Testis (tissue), 2 donors: ENCODE measurements at regions not wholly inside any gene's neighbourhood (a gene's known extent, or its start where the extent isn't known, plus 50 kb on each side); places are given as distances from the start of the nearest gene placed in this dataset.

ENCODE experiments used
- DNase-seq: peaks from one replicate; pipeline ENCODE4 v3.0.0-alpha.2; 2019
- H3K27ac ChIP-seq, 2 donors: fragments of 200-600 bp; sonication (generic); one replicate each; pipeline ENCODE4 v1.5.1; 2019
- H3K27me3 ChIP-seq: fragments of 200-600 bp; sonication (generic); one replicate; pipeline ENCODE4 v1.5.1; 2019
- H3K36me3 ChIP-seq: fragments of 200-600 bp; sonication (generic); one replicate; pipeline ENCODE4 v1.5.1; 2017; ENCODE audit warnings: low read depth; ENCODE audit errors: missing control alignments
- H3K4me1 ChIP-seq: fragments of 200-600 bp; sonication (generic); one replicate; pipeline ENCODE4 v1.5.1; 2019
- H3K4me3 ChIP-seq, 2 donors: fragments of 200-600 bp; sonication (generic); one replicate each; pipeline ENCODE4 v1.5.1; 2017 to 2019
- H3K9me3 ChIP-seq: fragments of 200-600 bp; sonication (generic); one replicate; pipeline ENCODE4 v1.5.1; 2017
- POLR2A ChIP-seq: fragments of 450-650 bp; IDR thresholded peaks from one replicate; pipeline ENCODE4 v1.6.1; 2017; ENCODE audit warnings: antibody characterized with exemption, mild to moderate bottlenecking, moderate library complexity
- WGBS, 2 donors: methylation state at CpG; one replicate each; pipeline ENCODE4 v1.1.5; 2018; 5-methylcytosine and 5-hydroxymethylcytosine counted together
- intact Hi-C: fragments of 100-400 bp; cut with DNase I; formaldehyde crosslinking; loops from one replicate; pipeline ENCODE4 v1.15.1; 2023; ENCODE audit warnings: low total_unique reads
- TF ChIP-seq, protein P1 (sequence below), 3 experiments: fragments of 450-650 bp in 2 of 3; fragments of 200-600 bp in 1 of 3; sonication (generic) in 1 of 3; IDR thresholded peaks; one replicate each; pipeline ENCODE4 v1.5.1; 2016 to 2019; ENCODE audit warnings: antibody characterized with exemption in 3 of 3, mild to moderate bottlenecking in 2 of 3, moderate library complexity in 1 of 3

DNA sequence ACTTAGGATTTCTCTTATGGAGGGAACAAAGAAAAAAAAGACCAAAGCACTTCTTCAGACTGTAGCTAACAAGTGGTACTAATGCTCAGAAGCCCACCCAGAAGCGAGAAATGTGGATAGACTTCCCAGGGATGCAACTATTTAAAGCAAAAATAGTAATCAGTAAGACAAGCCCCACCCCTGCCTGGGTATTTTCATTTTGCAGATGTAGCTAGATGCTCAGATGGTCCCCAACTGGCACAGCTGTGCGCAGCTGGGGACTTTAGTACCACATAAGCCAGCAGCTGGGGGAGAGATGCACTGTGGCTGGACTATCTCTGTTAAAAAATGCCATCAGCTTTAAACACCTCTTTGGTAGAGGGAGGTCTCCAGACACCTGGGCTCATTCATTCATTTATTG lies 77.8 kb upstream of the SPAG17 start:
- intact Hi-C loops: no loop called here
- WGBS, 2 donors: 80 to 93% methylated on average over 2 of the region's 2 CpGs
- no peak for TF ChIP-seq POLR2A
- TF ChIP-seq, protein P1, sequence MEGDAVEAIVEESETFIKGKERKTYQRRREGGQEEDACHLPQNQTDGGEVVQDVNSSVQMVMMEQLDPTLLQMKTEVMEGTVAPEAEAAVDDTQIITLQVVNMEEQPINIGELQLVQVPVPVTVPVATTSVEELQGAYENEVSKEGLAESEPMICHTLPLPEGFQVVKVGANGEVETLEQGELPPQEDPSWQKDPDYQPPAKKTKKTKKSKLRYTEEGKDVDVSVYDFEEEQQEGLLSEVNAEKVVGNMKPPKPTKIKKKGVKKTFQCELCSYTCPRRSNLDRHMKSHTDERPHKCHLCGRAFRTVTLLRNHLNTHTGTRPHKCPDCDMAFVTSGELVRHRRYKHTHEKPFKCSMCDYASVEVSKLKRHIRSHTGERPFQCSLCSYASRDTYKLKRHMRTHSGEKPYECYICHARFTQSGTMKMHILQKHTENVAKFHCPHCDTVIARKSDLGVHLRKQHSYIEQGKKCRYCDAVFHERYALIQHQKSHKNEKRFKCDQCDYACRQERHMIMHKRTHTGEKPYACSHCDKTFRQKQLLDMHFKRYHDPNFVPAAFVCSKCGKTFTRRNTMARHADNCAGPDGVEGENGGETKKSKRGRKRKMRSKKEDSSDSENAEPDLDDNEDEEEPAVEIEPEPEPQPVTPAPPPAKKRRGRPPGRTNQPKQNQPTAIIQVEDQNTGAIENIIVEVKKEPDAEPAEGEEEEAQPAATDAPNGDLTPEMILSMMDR (IDR thresholded peaks at IDR 0.05): no peak

GRCh38 chr1:118258975-118259374 lies 73.9 kb upstream of the SPAG17 start:
- Histone ChIP-seq H3K4me3 (no peak overlapping the region), H3K4me1 (no peaks in the 10 kb centered on the region), H3K9me3 (no peaks in the 10 kb centered on the region), H3K27me3 (no peaks in the 10 kb centered on the region), H3K27ac (no peak overlapping the region), H3K36me3 (no peaks in the 10 kb centered on the region)
- 85% methylated on average over 8 of the region's 8 CpGs for WGBS, 2 donors
- TF ChIP-seq POLR2A: no peak
- DNase-seq: no peak
- intact Hi-C loops: no loop called here

More for the DNA sequence above, 77.8 kb upstream of the SPAG17 start:
- no peak for DNase-seq
- no peak overlapping the region for H3K27ac ChIP-seq
- H3K4me1 ChIP-seq: no peaks in the 10 kb centered on the region
- H3K36me3 ChIP-seq: no peaks in the 10 kb centered on the region
- no peaks in the 10 kb centered on the region for H3K27me3 ChIP-seq
- no peaks in the 10 kb centered on the region for H3K9me3 ChIP-seq
- H3K4me3 ChIP-seq: no peak overlapping the region

DNA sequence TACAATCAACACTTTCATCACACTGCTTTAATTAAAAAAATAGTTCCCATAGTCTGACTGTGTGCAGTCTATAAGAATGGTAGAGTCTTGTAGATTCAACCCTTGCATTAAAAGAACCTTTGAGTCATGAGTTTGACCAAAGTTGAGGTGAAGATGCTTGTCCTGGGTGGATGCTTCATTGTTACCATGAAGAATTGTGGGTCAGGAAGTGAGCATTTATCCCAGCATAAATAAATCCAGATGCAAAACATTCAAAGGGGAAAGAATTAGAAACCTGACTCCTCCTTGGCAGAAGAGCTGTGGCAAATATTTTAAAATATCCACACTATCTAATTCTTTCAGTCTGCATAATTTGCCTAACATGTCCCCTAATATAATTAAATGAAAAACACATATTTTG lies 72.9 kb upstream of the SPAG17 start:
- no peaks in the 10 kb centered on the region for H3K27me3 ChIP-seq
- H3K27ac ChIP-seq: no peak overlapping the region
- TF ChIP-seq, protein P1 (IDR thresholded peaks at IDR 0.05): no peak
- TF ChIP-seq POLR2A: no peak
- intact Hi-C loops: no loop called here
- DNase-seq: no peak
- no peak overlapping the region for H3K4me3 ChIP-seq
- no peaks in the 10 kb centered on the region for H3K9me3 ChIP-seq
- no peaks in the 10 kb centered on the region for H3K36me3 ChIP-seq
- H3K4me1 ChIP-seq: no peaks in the 10 kb centered on the region

GRCh38 chr1:118254491-118255425 lies 69.7 kb upstream of the SPAG17 start:
- no peaks in the 10 kb centered on the region for H3K36me3 ChIP-seq
- H3K27me3 ChIP-seq: no peaks in the 10 kb centered on the region
- intact Hi-C loops: no loop called here
- DNase-seq: no peak
- H3K4me3 ChIP-seq: no peak overlapping the region
- H3K27ac ChIP-seq: no peak overlapping the region
- WGBS, 2 donors: 87 to 96% methylated on average over 4 of the region's 4 CpGs
- no peaks in the 10 kb centered on the region for H3K4me1 ChIP-seq
- H3K9me3 ChIP-seq: no peaks in the 10 kb centered on the region
- TF ChIP-seq, protein P1 (IDR thresholded peaks at IDR 0.05): no peak
- no peak for TF ChIP-seq POLR2A

DNA sequence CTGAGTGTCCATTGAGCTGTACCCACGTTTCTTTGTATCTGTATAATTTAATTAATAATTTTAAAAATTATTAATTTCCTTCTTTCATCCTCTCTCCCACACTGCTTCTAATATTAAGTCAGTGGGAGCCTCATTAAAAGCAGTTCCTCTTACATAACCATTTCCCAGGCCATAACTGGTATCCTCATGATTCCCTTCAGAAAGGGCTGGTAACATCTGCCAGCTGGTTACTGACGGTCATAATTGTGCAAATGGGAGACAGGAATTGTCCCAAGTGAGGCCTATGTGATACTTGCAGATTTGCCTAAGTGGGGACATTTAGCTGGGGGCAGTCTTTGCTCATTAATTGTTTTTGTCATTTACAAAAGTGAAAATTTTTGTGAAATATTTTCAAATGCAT lies 69.0 kb upstream of the SPAG17 start:
- no peak for TF ChIP-seq POLR2A
- TF ChIP-seq, protein P1 (IDR thresholded peaks at IDR 0.05): no peak
- intact Hi-C loops: no loop called here
- Histone ChIP-seq H3K9me3 (no peaks in the 10 kb centered on the region), H3K4me3 (no peak overlapping the region), H3K27me3 (no peaks in the 10 kb centered on the region), H3K36me3 (no peaks in the 10 kb centered on the region), H3K27ac (no peak overlapping the region), H3K4me1 (no peaks in the 10 kb centered on the region)
- 60 to 66% methylated on average over 2 of the region's 2 CpGs for WGBS, 2 donors
- no peak for DNase-seq
